ENCODE measurements at regions not wholly inside any gene's neighbourhood (a gene's known extent, or its start where the extent isn't known, plus 50 kb on each side); places are given as distances from the start of the nearest gene placed in this dataset.
A peak's percentile ranks its signal among the peaks of the same experiment; 100 is the strongest.
"Not testable (repeated sequence)": the region's sequence is repeated elsewhere in the genome, so short reads cannot be mapped to it uniquely, and the experiment has no call there.

GRCh38 chr11:44388828-44389657 is 79.1 kb upstream of the ALX4 start:
- DNase-seq (ENCODE audit: low spot score), result no peak

GRCh38 chr11:44389963-44390605 is 80.1 kb upstream of the ALX4 start:
- no peak for DNase-seq (ENCODE audit: low spot score)

GRCh38 chr11:44391004-44391403 is 81.1 kb upstream of the ALX4 start:
- DNase-seq (ENCODE audit: low spot score), result not testable (repeated sequence)

- not testable (repeated sequence) for DNase-seq (ENCODE audit: low spot score)
Observed at GRCh38 chr11:44396746-44397145, 86.8 kb upstream of the ALX4 start.

GRCh38 chr11:44397586-44398178 is 87.7 kb upstream of the ALX4 start:
- DNase-seq (ENCODE audit: low spot score), result no peak

- DNase-seq (ENCODE audit: low spot score), result no peak
Observed at GRCh38 chr11:44398266-44399030, 88.5 kb upstream of the ALX4 start.

- no peak for DNase-seq (ENCODE audit: low spot score)
Observed at GRCh38 chr11:44399968-44400367, 90.0 kb upstream of the ALX4 start.

GRCh38 chr11:44400431-44400830 is 90.5 kb upstream of the ALX4 start:
- DNase-seq (ENCODE audit: low spot score), result no peak

- no peak for DNase-seq (ENCODE audit: low spot score)
Observed at GRCh38 chr11:44402466-44403075, 92.6 kb upstream of the ALX4 start.

GRCh38 chr11:44403176-44403575 is 93.2 kb upstream of the ALX4 start:
- no peak for DNase-seq (ENCODE audit: low spot score)

GRCh38 chr11:44403587-44404273 is 93.8 kb upstream of the ALX4 start:
- no peak for DNase-seq (ENCODE audit: low spot score)

GRCh38 chr11:44404301-44404700 is 94.4 kb upstream of the ALX4 start:
- DNase-seq (ENCODE audit: low spot score), result no peak

GRCh38 chr11:44404736-44405395 is 94.9 kb upstream of the ALX4 start:
- no peak for DNase-seq (ENCODE audit: low spot score)

GRCh38 chr11:44407211-44407996 is 97.5 kb upstream of the ALX4 start:
- DNase-seq (ENCODE audit: low spot score), result no peak

GRCh38 chr11:44408141-44408540 is 98.2 kb upstream of the ALX4 start:
- DNase-seq (ENCODE audit: low spot score), result no peak

- no peak for DNase-seq (ENCODE audit: low spot score)
Observed at GRCh38 chr11:44408711-44409470, 99.0 kb upstream of the ALX4 start.

- DNase-seq (ENCODE audit: low spot score), result peak; percentile 34
Observed at GRCh38 chr11:44409558-44410236, 99.8 kb upstream of the ALX4 start.

GRCh38 chr11:44416776-44417175 is 106.8 kb upstream of the ALX4 start:
- no peak for DNase-seq (ENCODE audit: low spot score)
